CD4-positive, alpha-beta T cell (primary cell): ENCODE measurements at regions not wholly inside any gene's neighbourhood (a gene's known extent, or its start where the extent isn't known, plus 50 kb on each side); places are given as distances from the start of the nearest gene placed in this dataset.
"Not testable (repeated sequence)": the region's sequence is repeated elsewhere in the genome, so short reads cannot be mapped to it uniquely, and the experiment has no call there.

Experiments
- ATAC-seq: fragments of 200-7000 bp; cut with Tn5 transposase; one replicate; pipeline ENCODE4 v1.10.0; 2022; ENCODE audit warnings: mild to moderate bottlenecking; ENCODE audit not compliant: poor library complexity
- CTCF ChIA-PET: fragments of 350-600 bp; sonication (Branson Sonifier 250); formaldehyde crosslinking; loops from one replicate; lab custom pipeline; 2021; ENCODE audit warnings: antibody characterized with exemption, inconsistent platforms; lab: Charles Lee
- POLR2A ChIA-PET: fragments of 350-600 bp; sonication (Branson Sonifier 250); formaldehyde crosslinking; loops from one replicate; lab custom pipeline; 2021; ENCODE audit warnings: antibody characterized with exemption, inconsistent platforms; lab: Charles Lee
- DNase-seq, 14 experiments: peaks; one replicate each; pipeline ENCODE4 v3.0.0-alpha.2; 2013 to 2020; ENCODE audit warnings: mixed read lengths in 2 of 14
- H3K27ac ChIP-seq, 2 donors: one replicate each; pipeline versions ENCODE4 v1.5.1 to v1.7.0; 2013; ENCODE audit warnings: low read length in 2 of 2, low read depth in 1 of 2, mild to moderate bottlenecking in 1 of 2
- H3K27me3 ChIP-seq, 2 experiments: 1 replicate in 1 of 2; 2 replicates in 1 of 2; pipeline versions ENCODE4 v1.6.1 to v1.7.0; 2013; ENCODE audit warnings: low read length in 2 of 2, control low read depth in 1 of 2, mild to moderate bottlenecking in 1 of 2, moderate library complexity in 1 of 2; ENCODE audit not compliant: insufficient read depth in 2 of 2, control insufficient read depth in 1 of 2
- H3K36me3 ChIP-seq: one replicate; pipeline ENCODE4 v1.6.1; 2013; ENCODE audit warnings: low read length, control low read depth; ENCODE audit not compliant: insufficient read depth
- H3K4me1 ChIP-seq: one replicate; pipeline ENCODE4 v1.6.1; 2013; ENCODE audit warnings: low read length, control low read depth; ENCODE audit not compliant: insufficient read depth
- H3K4me3 ChIP-seq: one replicate; pipeline ENCODE4 v1.5.1; 2013; ENCODE audit warnings: mild to moderate bottlenecking, low read length, moderate library complexity
- H3K9me3 ChIP-seq, 2 experiments: 1 replicate in 1 of 2; 2 replicates in 1 of 2; pipeline versions ENCODE4 v1.6.1 to v1.7.0; 2013; ENCODE audit warnings: low read length in 2 of 2, mild to moderate bottlenecking in 2 of 2, control low read depth in 1 of 2, moderate library complexity in 1 of 2; ENCODE audit not compliant: control insufficient read depth in 1 of 2, insufficient read depth in 1 of 2
- H3K27ac Mint-ChIP-seq: one replicate; pipeline ENCODE4 v1.8.0; 2020; ENCODE audit warnings: mixed read lengths
- H3K27me3 Mint-ChIP-seq: one replicate; pipeline ENCODE4 v1.8.0; 2021; ENCODE audit warnings: mixed read lengths
- H3K36me3 Mint-ChIP-seq: one replicate; pipeline ENCODE4 v1.8.0; 2021; ENCODE audit warnings: low read depth, mixed read lengths
- H3K4me1 Mint-ChIP-seq: one replicate; pipeline ENCODE4 v1.8.0; 2021; ENCODE audit warnings: low read depth, mixed read lengths
- H3K4me3 Mint-ChIP-seq: one replicate; pipeline ENCODE4 v1.8.0; 2020; ENCODE audit warnings: mild to moderate bottlenecking, mixed read lengths
- H3K9me3 Mint-ChIP-seq: one replicate; pipeline ENCODE4 v1.8.0; 2020; ENCODE audit warnings: mixed read lengths
- intact Hi-C, 2 experiments: fragments of 100-400 bp; cut with DNase I in 1 of 2; cut with micrococcal nuclease in 1 of 2; formaldehyde crosslinking; loops; one replicate each; pipeline versions ENCODE4 v1.15.1 to v1.9.0; 2023 to 2025; cut with DNase I, micrococcal nuclease
- TF ChIP-seq, protein P1 (sequence below): fragments of 200-600 bp; IDR thresholded peaks from one replicate; pipeline ENCODE4 v1.8.0; 2022; ENCODE audit warnings: antibody characterized with exemption, mild to moderate bottlenecking

DNA sequence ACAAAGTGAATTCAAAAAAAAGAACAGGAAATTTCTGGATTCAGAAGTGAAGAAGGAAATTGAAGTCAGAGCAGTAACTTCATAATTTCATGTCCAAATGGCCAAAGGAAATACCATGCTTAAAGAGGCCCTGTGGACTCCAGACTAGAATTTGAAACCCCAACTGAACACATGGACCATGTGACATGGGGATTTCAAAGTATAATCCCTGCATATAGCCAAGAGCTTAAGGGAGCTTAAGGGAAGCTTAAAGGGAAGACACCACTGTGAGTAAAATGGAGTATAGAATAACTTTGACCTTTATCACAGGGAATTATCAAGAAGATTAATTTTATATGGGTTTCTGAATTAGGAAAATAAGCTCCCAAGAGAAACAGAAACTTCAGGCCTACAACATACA lies 241.8 kb upstream of the POGK start:
- CTCF ChIA-PET, result no interaction called here

DNA sequence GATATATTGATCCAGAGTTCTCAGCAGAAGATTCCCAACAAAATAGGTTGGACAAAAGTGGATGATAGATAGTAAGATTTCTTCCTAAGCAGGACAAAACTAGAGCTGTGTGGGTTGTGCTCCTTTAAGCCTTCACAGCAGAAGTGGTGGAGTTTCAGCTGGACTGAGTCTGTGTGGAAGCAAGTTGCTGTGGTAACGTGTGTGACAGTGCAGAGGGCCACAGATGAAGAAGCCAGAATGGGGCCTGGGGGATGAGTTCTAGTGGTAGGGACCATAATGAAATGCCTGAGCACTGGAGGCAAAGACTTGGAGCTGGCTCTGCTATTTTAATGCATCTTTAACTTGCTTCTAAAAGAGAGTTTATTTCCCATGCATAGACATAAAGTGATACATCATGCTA lies 238.7 kb upstream of the POGK start:
- ChIA-PET POLR2A (no interaction called here), CTCF (interaction anchor here (1.7 kb wide), 1 partner anchor 10 kb away, joined by 5 read pairs; no protein-coding TSS in a partner anchor)
- no peaks in the 10 kb centered on the region for H3K4me1 ChIP-seq
- H3K27ac ChIP-seq, result no peak overlapping the region
- no peak overlapping the region for H3K4me3 ChIP-seq
- no peaks in the 10 kb centered on the region for H3K36me3 ChIP-seq
- no peaks in the 10 kb centered on the region for H3K9me3 ChIP-seq
- H3K4me3 Mint-ChIP-seq, result no peak overlapping the region
- peaks cover 0 to 3% of the 10 kb centered on the region in 2 experiments for H3K27me3 ChIP-seq
- ATAC-seq (no peak), DNase-seq (no peak)
- intact Hi-C loops, result loop anchor here in 1 of 2 experiments (10.0 kb wide), 1 partner anchor 56 kb away; no protein-coding TSS in a partner anchor
- H3K9me3 Mint-ChIP-seq, result no peaks in the 10 kb centered on the region
- TF ChIP-seq, protein P1, sequence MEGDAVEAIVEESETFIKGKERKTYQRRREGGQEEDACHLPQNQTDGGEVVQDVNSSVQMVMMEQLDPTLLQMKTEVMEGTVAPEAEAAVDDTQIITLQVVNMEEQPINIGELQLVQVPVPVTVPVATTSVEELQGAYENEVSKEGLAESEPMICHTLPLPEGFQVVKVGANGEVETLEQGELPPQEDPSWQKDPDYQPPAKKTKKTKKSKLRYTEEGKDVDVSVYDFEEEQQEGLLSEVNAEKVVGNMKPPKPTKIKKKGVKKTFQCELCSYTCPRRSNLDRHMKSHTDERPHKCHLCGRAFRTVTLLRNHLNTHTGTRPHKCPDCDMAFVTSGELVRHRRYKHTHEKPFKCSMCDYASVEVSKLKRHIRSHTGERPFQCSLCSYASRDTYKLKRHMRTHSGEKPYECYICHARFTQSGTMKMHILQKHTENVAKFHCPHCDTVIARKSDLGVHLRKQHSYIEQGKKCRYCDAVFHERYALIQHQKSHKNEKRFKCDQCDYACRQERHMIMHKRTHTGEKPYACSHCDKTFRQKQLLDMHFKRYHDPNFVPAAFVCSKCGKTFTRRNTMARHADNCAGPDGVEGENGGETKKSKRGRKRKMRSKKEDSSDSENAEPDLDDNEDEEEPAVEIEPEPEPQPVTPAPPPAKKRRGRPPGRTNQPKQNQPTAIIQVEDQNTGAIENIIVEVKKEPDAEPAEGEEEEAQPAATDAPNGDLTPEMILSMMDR, result no peak
- no peaks in the 10 kb centered on the region for H3K4me1 Mint-ChIP-seq
- H3K27me3 Mint-ChIP-seq, result peaks cover 12% of the 10 kb centered on the region
- no peak overlapping the region for H3K27ac Mint-ChIP-seq
- no peaks in the 10 kb centered on the region for H3K36me3 Mint-ChIP-seq

More for the DNA sequence above, 241.8 kb upstream of the POGK start:
- no peaks in the 10 kb centered on the region for H3K4me1 Mint-ChIP-seq
- DNase-seq (no peak), ATAC-seq (no peak)
- Histone ChIP-seq H3K4me1 (no peaks in the 10 kb centered on the region), H3K9me3 (no peaks in the 10 kb centered on the region), H3K27me3 (peaks cover 0 to 8% of the 10 kb centered on the region in 2 experiments), H3K27ac (no peak overlapping the region), H3K4me3 (no peak overlapping the region), H3K36me3 (no peaks in the 10 kb centered on the region)
- H3K27me3 Mint-ChIP-seq, result peaks cover 25% of the 10 kb centered on the region
- H3K36me3 Mint-ChIP-seq, result no peaks in the 10 kb centered on the region
- TF ChIP-seq, protein P1, result no peak
- no peak overlapping the region for H3K27ac Mint-ChIP-seq
- intact Hi-C loops, result no loop called here
- H3K4me3 Mint-ChIP-seq, result no peak overlapping the region
- POLR2A ChIA-PET, result no interaction called here
- no peaks in the 10 kb centered on the region for H3K9me3 Mint-ChIP-seq

DNA sequence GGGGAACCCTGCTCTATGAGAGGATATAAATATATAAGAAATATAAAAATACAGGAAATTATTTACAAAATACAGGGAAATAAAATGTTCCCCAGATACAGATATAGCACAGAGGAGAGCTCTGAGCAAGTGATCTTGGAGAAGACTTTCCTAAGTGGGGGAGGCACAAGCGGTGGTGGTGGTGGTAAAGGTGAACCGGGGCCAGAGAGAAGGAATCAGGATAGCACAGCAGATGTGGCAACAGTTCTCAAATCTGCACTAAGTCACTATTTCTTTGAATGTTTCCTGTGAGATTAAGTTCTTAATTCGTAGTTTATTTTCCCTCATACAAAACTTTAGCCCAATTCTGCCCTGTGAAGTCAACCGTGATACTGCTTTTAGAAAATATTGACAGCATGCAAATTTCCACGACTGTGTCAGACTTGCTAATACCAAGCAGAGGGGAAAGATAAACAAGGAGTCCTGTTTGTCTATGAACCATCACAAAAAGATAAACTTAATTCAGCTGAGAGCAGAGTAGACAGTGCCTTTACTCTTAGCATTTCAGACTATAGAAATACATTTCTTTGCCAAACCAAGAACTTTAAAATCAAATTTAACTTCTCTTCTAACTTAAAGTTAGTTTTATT lies 237.5 kb upstream of the POGK start:
- Mint-ChIP-seq H3K4me1 (no peaks in the 10 kb centered on the region), H3K27me3 (peaks cover 7% of the 10 kb centered on the region), H3K27ac (no peak overlapping the region), H3K9me3 (no peaks in the 10 kb centered on the region), H3K36me3 (no peaks in the 10 kb centered on the region), H3K4me3 (no peak overlapping the region)
- POLR2A ChIA-PET, result no interaction called here
- DNase-seq (no peak), ATAC-seq (no peak)
- H3K27me3 ChIP-seq, result peaks cover 0 to 3% of the 10 kb centered on the region in 2 experiments
- H3K9me3 ChIP-seq, result no peaks in the 10 kb centered on the region
- intact Hi-C loops, result loop anchor here in 1 of 2 experiments (10.0 kb wide), 1 partner anchor 57 kb away; no protein-coding TSS in a partner anchor
- TF ChIP-seq, protein P1, result no peak
- H3K4me1 ChIP-seq, result no peaks in the 10 kb centered on the region
- H3K36me3 ChIP-seq, result no peaks in the 10 kb centered on the region
- CTCF ChIA-PET, result interaction anchor here (1.7 kb wide), 1 partner anchor 11 kb away, joined by 5 read pairs; no protein-coding TSS in a partner anchor
- H3K27ac ChIP-seq, result no peak overlapping the region
- no peak overlapping the region for H3K4me3 ChIP-seq

DNA sequence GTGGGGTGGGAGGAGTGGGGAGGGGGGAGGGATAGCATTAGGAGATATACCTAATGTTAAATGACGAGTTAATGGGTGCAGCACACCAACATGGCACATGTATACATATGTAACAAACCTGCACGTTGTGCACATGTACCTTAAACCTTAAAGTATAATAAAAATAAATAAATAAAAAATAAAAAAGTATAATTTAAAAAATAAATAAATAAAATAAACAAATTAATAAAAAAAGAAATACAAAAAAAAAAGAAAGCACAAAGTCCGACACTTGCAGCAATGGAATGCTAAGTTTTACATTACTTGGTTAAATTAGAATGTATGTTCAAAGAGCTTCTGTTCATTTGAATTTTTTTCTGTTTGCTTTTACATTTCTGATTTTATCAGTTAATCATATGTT lies 236.5 kb upstream of the POGK start:
- H3K36me3 ChIP-seq, H3K27me3 Mint-ChIP-seq, H3K27ac ChIP-seq, H3K4me3 Mint-ChIP-seq, H3K9me3 ChIP-seq, H3K27me3 ChIP-seq, H3K4me3 ChIP-seq, DNase-seq, H3K27ac Mint-ChIP-seq, H3K4me1 Mint-ChIP-seq, H3K9me3 Mint-ChIP-seq, CTCF ChIA-PET, H3K36me3 Mint-ChIP-seq, ATAC-seq, H3K4me1 ChIP-seq, POLR2A ChIA-PET: not testable (repeated sequence)
- intact Hi-C loops, result loop anchor here in 1 of 2 experiments (10.0 kb wide), 1 partner anchor 58 kb away; no protein-coding TSS in a partner anchor
